NCI-H510A (cell line): ENCODE measurements at regions not wholly inside any gene's neighbourhood (a gene's known extent, or its start where the extent isn't known, plus 50 kb on each side); places are given as distances from the start of the nearest gene placed in this dataset.
"Not testable (repeated sequence)": the region's sequence is repeated elsewhere in the genome, so short reads cannot be mapped to it uniquely, and the experiment has no call there.

Experiments
- DNase-seq: peaks from one replicate; lab custom pipeline; 2025; lab: John Stamatoyannopoulos, UW

GRCh38 chr16:25434064-25434463 is 176.4 kb upstream of the ZKSCAN2 start:
- no peak for DNase-seq

- no peak for DNase-seq
These were observed 175.7 kb upstream of the ZKSCAN2 start for GRCh38 chr16:25433388-25433787.

- DNase-seq: no peak
These were observed 173.8 kb upstream of the ZKSCAN2 start for GRCh38 chr16:25431472-25431871.

GRCh38 chr16:25426829-25427228 is 169.2 kb upstream of the ZKSCAN2 start:
- no peak for DNase-seq

- no peak for DNase-seq
These were observed 162.0 kb upstream of the ZKSCAN2 start for GRCh38 chr16:25419681-25420080.

GRCh38 chr16:25419153-25419552 is 161.5 kb upstream of the ZKSCAN2 start:
- no peak for DNase-seq

- no peak for DNase-seq
These were observed 158.4 kb upstream of the ZKSCAN2 start for GRCh38 chr16:25416002-25416401.

- DNase-seq: no peak
These were observed 156.3 kb upstream of the ZKSCAN2 start for GRCh38 chr16:25413975-25414374.

- DNase-seq: no peak
These were observed 155.5 kb upstream of the ZKSCAN2 start for GRCh38 chr16:25413133-25413532.

GRCh38 chr16:25411396-25412081 is 153.9 kb upstream of the ZKSCAN2 start:
- DNase-seq: no peak

GRCh38 chr16:25403852-25404251 is 146.2 kb upstream of the ZKSCAN2 start:
- no peak for DNase-seq

- no peak for DNase-seq
These were observed 137.9 kb upstream of the ZKSCAN2 start for GRCh38 chr16:25395528-25395927.

GRCh38 chr16:25390761-25391160 is 133.1 kb upstream of the ZKSCAN2 start:
- DNase-seq: no peak

- DNase-seq: no peak
These were observed 116.9 kb upstream of the ZKSCAN2 start for GRCh38 chr16:25374556-25374955.

GRCh38 chr16:25372716-25373115 is 115.1 kb upstream of the ZKSCAN2 start:
- DNase-seq: no peak

- DNase-seq: no peak
These were observed 113.7 kb upstream of the ZKSCAN2 start for GRCh38 chr16:25371342-25371741.

- no peak for DNase-seq
These were observed 112.9 kb upstream of the ZKSCAN2 start for GRCh38 chr16:25370541-25370940.

GRCh38 chr16:25367773-25368524 is 110.3 kb upstream of the ZKSCAN2 start:
- no peak for DNase-seq

- no peak for DNase-seq
These were observed 108.4 kb upstream of the ZKSCAN2 start for GRCh38 chr16:25366078-25366477.

GRCh38 chr16:25359516-25359915 is 101.9 kb upstream of the ZKSCAN2 start:
- DNase-seq: not testable (repeated sequence)

GRCh38 chr16:25344006-25344405 is 86.4 kb upstream of the ZKSCAN2 start:
- no peak for DNase-seq

- no peak for DNase-seq
These were observed 83.3 kb upstream of the ZKSCAN2 start for GRCh38 chr16:25340973-25341372.

GRCh38 chr16:25317732-25318316 is 60.2 kb upstream of the ZKSCAN2 start:
- no peak for DNase-seq
